Psoas muscle (tissue), 7 donors: ENCODE measurements at regions not wholly inside any gene's neighbourhood (a gene's known extent, or its start where the extent isn't known, plus 50 kb on each side); places are given as distances from the start of the nearest gene placed in this dataset.
"Not testable (repeated sequence)": the region's sequence is repeated elsewhere in the genome, so short reads cannot be mapped to it uniquely, and the experiment has no call there.

Source experiments
- ATAC-seq, 4 donors: fragments of 200-7000 bp; cut with Tn5 transposase; one replicate each; pipeline ENCODE4 v1.9.1; 2020; ENCODE audit warnings: moderate library complexity in 3 of 4, mild to moderate bottlenecking in 2 of 4
- DNase-seq, 2 donors: peaks; one replicate each; pipeline ENCODE4 v3.0.0-alpha.2; 2020
- H3K27ac ChIP-seq: fragments of 200-600 bp; one replicate; pipeline ENCODE4 v1.8.0; 2022
- H3K27me3 ChIP-seq, 3 donors: fragments of 200-600 bp in 1 of 3; one replicate each; pipeline versions ENCODE4 v1.6.1 to v1.8.0; 2013 to 2022; ENCODE audit warnings: low read length in 2 of 3, mild to moderate bottlenecking in 2 of 3, moderate library complexity in 1 of 3; ENCODE audit not compliant: insufficient read depth in 3 of 3
- H3K36me3 ChIP-seq, 2 donors: fragments of 200-600 bp in 1 of 2; one replicate each; pipeline versions ENCODE4 v1.6.1 to v1.8.0; 2013 to 2022; ENCODE audit warnings: low read depth in 1 of 2, mild to moderate bottlenecking in 1 of 2, moderate library complexity in 1 of 2; ENCODE audit not compliant: insufficient read depth in 1 of 2
- H3K4me1 ChIP-seq: fragments of 200-600 bp; one replicate; pipeline ENCODE4 v1.8.0; 2022
- H3K4me3 ChIP-seq: fragments of 200-600 bp; one replicate; pipeline ENCODE4 v1.8.0; 2022; ENCODE audit warnings: mild to moderate bottlenecking
- H3K9me3 ChIP-seq: fragments of 200-600 bp; one replicate; pipeline ENCODE4 v1.8.0; 2022
- CTCF ChIP-seq: fragments of 200-600 bp; IDR thresholded peaks from one replicate; pipeline ENCODE4 v1.8.0; 2022; ENCODE audit warnings: antibody characterized with exemption
- WGBS, 3 donors: extraction: QIAGEN DNeasy Blood & Tissue Kit; methylation state at CpG; one replicate each; pipeline versions ENCODE4 v1.1.6 to v1.1.7; 2013; 5-methylcytosine and 5-hydroxymethylcytosine counted together
- intact Hi-C, 2 donors: fragments of 100-400 bp; cut with DNase I; formaldehyde crosslinking; loops; one replicate each; pipeline versions ENCODE4 v1.11.0 to v1.14.2; 2022
- donor health status: healthy with polysubstance abuse.
- donor health status: DM: no; HTN: no; CAD: no; lungs with moderate emphysema.
- donor health status: Bipolar disorder and iron deficiency.
- donor health status: healthy.
- donor health status: DM: yes; HTN: yes; CAD: no.
- donor health status: DM: no; HTN: no; CAD: no.
- donor health status: DM: yes; HTN: yes; CAD: no.

GRCh38 chr5:168096525-168096924 is 194.9 kb upstream of the WWC1 start:
- H3K9me3 ChIP-seq, result no peaks in the 10 kb centered on the region
- H3K4me3 ChIP-seq, result no peak overlapping the region
- H3K36me3 ChIP-seq, result no peaks in the 10 kb centered on the region
- DNase-seq (no peak), ATAC-seq (no peak)
- H3K4me1 ChIP-seq, result no peaks in the 10 kb centered on the region
- intact Hi-C loops, result no loop called here
- no peak overlapping the region for H3K27ac ChIP-seq
- no peaks in the 10 kb centered on the region for H3K27me3 ChIP-seq
- 64 to 72% (median 67%) methylated on average over 1 of the region's 1 CpG for WGBS, 3 donors
- no peak for TF ChIP-seq CTCF

- WGBS, 3 donors, result 72 to 73% (median 72%) methylated on average over 12 of the region's 12 CpGs
- TF ChIP-seq CTCF, result no peak
Measured at GRCh38 chr5:168097876-168098653, 193.4 kb upstream of the WWC1 start.

GRCh38 chr5:168101352-168101751 is 190.1 kb upstream of the WWC1 start:
- no peak for ATAC-seq
- TF ChIP-seq CTCF, result no peak
- 85 to 87% (median 86%) methylated on average over 8 of the region's 8 CpGs for WGBS, 3 donors

More at GRCh38 chr5:168097876-168098653, 193.4 kb upstream of the WWC1 start:
- H3K9me3 ChIP-seq, result no peaks in the 10 kb centered on the region
- H3K4me1 ChIP-seq, result no peaks in the 10 kb centered on the region
- H3K36me3 ChIP-seq, result no peaks in the 10 kb centered on the region
- DNase-seq, result no peak
- H3K4me3 ChIP-seq, result no peak overlapping the region
- ATAC-seq, result no peak
- no peak overlapping the region for H3K27ac ChIP-seq
- no peaks in the 10 kb centered on the region for H3K27me3 ChIP-seq
- intact Hi-C loops, result no loop called here

GRCh38 chr5:168103018-168103417 is 188.4 kb upstream of the WWC1 start:
- 93 to 96% (median 93%) methylated on average over 6 of the region's 6 CpGs for WGBS, 3 donors
- H3K4me3 ChIP-seq, H3K27ac ChIP-seq, intact Hi-C loops, DNase-seq, H3K36me3 ChIP-seq, H3K9me3 ChIP-seq, ATAC-seq, H3K27me3 ChIP-seq, H3K4me1 ChIP-seq: not testable (repeated sequence)

More at GRCh38 chr5:168101352-168101751, 190.1 kb upstream of the WWC1 start:
- no peaks in the 10 kb centered on the region for H3K36me3 ChIP-seq
- no peak overlapping the region for H3K27ac ChIP-seq
- intact Hi-C loops, result no loop called here
- DNase-seq, result no peak
- no peaks in the 10 kb centered on the region for H3K27me3 ChIP-seq
- no peaks in the 10 kb centered on the region for H3K4me1 ChIP-seq
- no peaks in the 10 kb centered on the region for H3K9me3 ChIP-seq
- no peak overlapping the region for H3K4me3 ChIP-seq

GRCh38 chr5:168104350-168104749 is 187.1 kb upstream of the WWC1 start:
- no peaks in the 10 kb centered on the region for H3K27me3 ChIP-seq
- DNase-seq (no peak), ATAC-seq (no peak)
- 34 to 54% (median 38%) methylated on average over 12 of the region's 12 CpGs for WGBS, 3 donors
- H3K4me3 ChIP-seq, result no peak overlapping the region
- intact Hi-C loops, result no loop called here
- no peaks in the 10 kb centered on the region for H3K9me3 ChIP-seq
- no peaks in the 10 kb centered on the region for H3K4me1 ChIP-seq
- H3K36me3 ChIP-seq, result no peaks in the 10 kb centered on the region
- no peak overlapping the region for H3K27ac ChIP-seq
- TF ChIP-seq CTCF, result no peak
